Nephron progenitor cell (in vitro differentiated cells): ENCODE measurements at regions not wholly inside any gene's neighbourhood (a gene's known extent, or its start where the extent isn't known, plus 50 kb on each side); places are given as distances from the start of the nearest gene placed in this dataset.
"Not testable (repeated sequence)": the region's sequence is repeated elsewhere in the genome, so short reads cannot be mapped to it uniquely, and the experiment has no call there.

Source experiments
- DNase-seq: peaks from one replicate; pipeline ENCODE4 v3.0.0; 2021
- H3K27ac Mint-ChIP-seq: 2 replicates; pipeline ENCODE4 v1.8.0; 2021; ENCODE audit warnings: mild to moderate bottlenecking, moderate library complexity, mixed read lengths
- H3K27me3 Mint-ChIP-seq: 2 replicates; pipeline ENCODE4 v1.8.0; 2021; ENCODE audit warnings: mild to moderate bottlenecking, low read depth, mixed read lengths; ENCODE audit not compliant: poor library complexity
- H3K36me3 Mint-ChIP-seq: 2 replicates; pipeline ENCODE4 v1.8.0; 2021; ENCODE audit warnings: low read depth, mixed read lengths
- H3K4me1 Mint-ChIP-seq: 2 replicates; pipeline ENCODE4 v1.8.0; 2021; ENCODE audit warnings: mixed read lengths
- H3K4me3 Mint-ChIP-seq: 2 replicates; pipeline ENCODE4 v1.8.0; 2021; ENCODE audit warnings: mild to moderate bottlenecking, moderate library complexity, mixed read lengths
- H3K9me3 Mint-ChIP-seq: 2 replicates; pipeline ENCODE4 v1.8.0; 2021; ENCODE audit warnings: mild to moderate bottlenecking, moderate library complexity, mixed read lengths
- CTCF ChIP-seq: fragments of 200-600 bp; sonication (generic); IDR thresholded peaks from 2 replicates; pipeline ENCODE4 v1.5.0; 2021; ENCODE audit warnings: antibody characterized with exemption

DNA sequence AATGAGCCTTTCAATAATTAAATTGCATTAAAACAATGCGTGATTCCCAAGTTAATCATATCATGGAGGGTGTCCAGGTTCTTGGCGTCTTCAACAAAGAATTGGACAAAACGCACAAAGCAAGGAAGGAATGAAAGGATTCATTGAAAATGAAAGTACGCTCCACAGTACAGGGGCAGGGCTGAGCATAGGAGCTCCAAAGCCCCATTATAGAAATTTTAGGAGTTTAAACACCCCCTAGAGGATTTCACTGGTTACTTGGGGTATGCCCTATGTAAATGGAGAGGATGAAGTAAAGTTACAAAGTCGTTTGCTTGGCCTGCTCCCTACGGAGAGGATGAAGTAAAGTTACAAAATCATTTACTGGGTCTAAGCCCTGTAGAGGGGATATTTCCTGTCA, 1910.4 kb downstream of the C4orf33 start:
- TF ChIP-seq CTCF = no peak
- Mint-ChIP-seq H3K27me3 (no peaks in the 10 kb centered on the region), H3K27ac (no peak overlapping the region), H3K4me3 (no peak overlapping the region), H3K4me1 (no peaks in the 10 kb centered on the region), H3K9me3 (no peaks in the 10 kb centered on the region), H3K36me3 (no peaks in the 10 kb centered on the region)
- no peak for DNase-seq

DNA sequence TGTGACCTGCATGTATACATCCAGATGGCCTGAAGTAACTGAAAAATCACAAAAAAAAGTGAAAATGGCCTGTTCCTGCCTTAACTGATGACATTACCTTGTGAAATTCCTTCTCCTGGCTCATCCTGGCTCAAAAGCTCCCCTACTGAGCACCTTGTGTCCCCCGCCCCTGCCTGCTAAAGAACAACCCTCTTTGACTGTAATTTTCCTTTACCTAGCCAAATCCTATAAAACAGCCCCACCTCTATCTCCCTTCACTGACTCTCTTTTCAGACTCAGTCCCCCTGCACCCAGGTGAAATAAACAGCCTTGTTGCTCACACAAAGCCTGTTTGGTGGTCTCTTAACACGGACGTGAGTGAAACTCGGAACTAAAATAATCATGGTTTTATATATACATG, 1916.0 kb downstream of the C4orf33 start:
- not testable (repeated sequence) for H3K27me3 Mint-ChIP-seq, H3K9me3 Mint-ChIP-seq, H3K4me1 Mint-ChIP-seq, H3K36me3 Mint-ChIP-seq, DNase-seq, H3K4me3 Mint-ChIP-seq, H3K27ac Mint-ChIP-seq

GRCh38 chr4:131013226-131013625, 1917.3 kb downstream of the C4orf33 start:
- Mint-ChIP-seq H3K4me3 (no peak overlapping the region), H3K27ac (no peak overlapping the region), H3K27me3 (no peaks in the 10 kb centered on the region), H3K4me1 (no peaks in the 10 kb centered on the region), H3K36me3 (no peaks in the 10 kb centered on the region), H3K9me3 (no peaks in the 10 kb centered on the region)
- no peak for DNase-seq
- TF ChIP-seq CTCF = no peak

DNA sequence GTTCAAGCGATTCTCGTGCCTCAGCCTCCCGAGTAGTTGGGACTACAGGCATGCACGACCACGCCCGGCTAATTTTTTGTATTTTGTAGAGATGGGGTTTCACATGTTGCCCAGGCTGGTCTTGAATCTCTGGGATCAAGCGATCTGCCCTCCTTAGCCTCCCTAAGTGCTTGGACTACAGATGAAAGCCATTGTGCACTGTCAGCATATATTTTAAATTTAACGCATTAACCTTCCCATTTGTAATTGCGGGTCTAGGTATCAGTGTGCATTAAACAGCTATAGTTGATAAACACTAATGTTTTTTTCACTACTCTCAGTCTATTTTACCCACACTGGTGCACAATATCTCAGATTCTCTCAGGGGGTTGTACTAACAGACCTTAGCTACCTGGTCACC, 1930.8 kb downstream of the C4orf33 start:
- DNase-seq = no peak
- Mint-ChIP-seq H3K9me3 (no peaks in the 10 kb centered on the region), H3K4me3 (no peak overlapping the region), H3K36me3 (no peaks in the 10 kb centered on the region), H3K27ac (no peak overlapping the region), H3K4me1 (no peaks in the 10 kb centered on the region), H3K27me3 (no peaks in the 10 kb centered on the region)
- no peak for TF ChIP-seq CTCF

- no peaks in the 10 kb centered on the region for H3K27me3 Mint-ChIP-seq
- no peaks in the 10 kb centered on the region for H3K9me3 Mint-ChIP-seq
- no peak for TF ChIP-seq CTCF
- DNase-seq = no peak
- H3K36me3 Mint-ChIP-seq = no peaks in the 10 kb centered on the region
- no peak overlapping the region for H3K4me3 Mint-ChIP-seq
- no peak overlapping the region for H3K27ac Mint-ChIP-seq
- H3K4me1 Mint-ChIP-seq = no peaks in the 10 kb centered on the region
Measured at GRCh38 chr4:131044368-131044767, 1948.4 kb downstream of the C4orf33 start.

DNA sequence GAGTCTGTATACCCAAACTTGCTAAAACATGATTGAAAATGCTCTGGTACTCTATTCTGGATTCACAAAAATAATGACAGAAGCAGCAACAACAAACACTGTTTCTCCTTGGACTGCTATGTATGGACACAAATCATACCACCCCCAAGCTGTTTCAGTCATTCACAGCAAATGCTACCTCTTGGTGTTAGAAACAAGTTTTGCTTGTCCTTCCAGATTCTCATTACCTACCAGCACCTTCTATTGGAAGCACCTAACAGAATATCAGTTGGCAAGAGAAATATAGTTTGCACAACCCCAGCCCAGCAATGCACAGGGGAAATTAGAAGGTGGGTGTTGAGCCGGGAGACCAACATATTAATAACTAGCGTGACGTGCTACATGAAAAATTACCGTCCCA, 1950.9 kb downstream of the C4orf33 start:
- TF ChIP-seq CTCF = no peak
- DNase-seq = no peak
- Mint-ChIP-seq H3K9me3 (no peaks in the 10 kb centered on the region), H3K4me1 (no peaks in the 10 kb centered on the region), H3K27me3 (no peaks in the 10 kb centered on the region), H3K27ac (no peak overlapping the region), H3K4me3 (no peak overlapping the region), H3K36me3 (no peaks in the 10 kb centered on the region)
